HK-2 (cell line): ENCODE measurements at regions not wholly inside any gene's neighbourhood (a gene's known extent, or its start where the extent isn't known, plus 50 kb on each side); places are given as distances from the start of the nearest gene placed in this dataset.
A peak's percentile ranks its signal among the peaks of the same experiment; 100 is the strongest.

Experiments
- DNase-seq: peaks from one replicate; pipeline ENCODE4 v3.0.0-alpha.2; 2018; ENCODE audit not compliant: unreplicated experiment

DNA sequence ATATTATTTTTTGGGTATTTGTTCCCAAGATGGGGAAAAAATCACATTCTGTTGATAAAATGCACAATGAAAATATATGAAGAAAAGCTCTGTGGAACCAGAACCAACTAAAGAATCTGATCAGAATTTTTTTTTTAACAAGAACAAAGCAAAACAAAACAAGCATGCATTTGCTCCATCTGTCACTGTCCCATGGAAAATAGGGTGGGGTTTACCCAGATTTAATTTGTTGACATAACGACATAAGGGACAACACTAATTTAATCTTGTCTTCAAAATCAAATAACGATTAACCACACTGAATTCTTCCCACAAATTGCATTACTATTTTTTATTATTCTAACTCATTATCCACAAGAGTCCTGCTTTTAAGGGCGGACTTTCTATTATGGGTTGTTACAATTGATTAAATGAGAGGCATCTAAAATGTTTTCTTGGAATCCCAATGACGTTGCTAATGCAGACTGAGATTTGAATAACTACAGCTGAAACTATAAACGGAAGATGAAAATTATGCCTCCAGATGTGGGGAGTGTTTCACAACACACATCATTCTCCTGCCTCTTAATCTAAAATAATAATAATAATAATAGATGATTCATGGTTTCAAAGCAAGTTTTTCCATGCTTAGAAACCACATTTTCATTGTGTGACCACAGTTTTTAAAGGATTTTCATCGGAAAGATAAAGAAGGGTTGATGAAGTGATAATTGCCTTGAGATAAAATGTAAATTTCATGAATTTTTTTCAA lies 307.0 kb upstream of the CPEB2 start:
- no peak for DNase-seq

GRCh38 chr4:14700083-14700482 lies 302.2 kb upstream of the CPEB2 start:
- DNase-seq = no peak

- no peak for DNase-seq
These were observed 301.7 kb upstream of the CPEB2 start for GRCh38 chr4:14700544-14700943.

- DNase-seq = no peak
These were observed 300.9 kb upstream of the CPEB2 start for GRCh38 chr4:14701389-14701788.

- no peak for DNase-seq
These were observed 300.4 kb upstream of the CPEB2 start for GRCh38 chr4:14701896-14702295.

DNA sequence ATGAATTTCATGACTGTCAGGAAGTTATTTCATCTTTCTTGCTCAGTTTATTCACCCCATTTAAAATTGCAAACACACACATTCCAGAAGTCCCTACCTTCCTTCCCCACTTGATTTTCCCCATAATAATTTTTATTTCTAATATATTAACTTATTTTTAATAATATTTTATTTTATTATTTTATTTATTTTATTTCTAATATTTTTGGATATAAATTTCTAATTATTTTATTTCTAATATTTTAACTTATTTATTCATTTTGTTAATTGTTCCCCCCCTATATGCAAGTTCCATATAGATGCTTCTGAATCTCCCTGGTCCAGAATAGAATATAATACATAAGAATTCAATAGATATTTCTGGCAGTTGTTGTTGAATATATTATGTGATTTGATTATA lies 293.7 kb upstream of the CPEB2 start:
- DNase-seq = no peak

DNA sequence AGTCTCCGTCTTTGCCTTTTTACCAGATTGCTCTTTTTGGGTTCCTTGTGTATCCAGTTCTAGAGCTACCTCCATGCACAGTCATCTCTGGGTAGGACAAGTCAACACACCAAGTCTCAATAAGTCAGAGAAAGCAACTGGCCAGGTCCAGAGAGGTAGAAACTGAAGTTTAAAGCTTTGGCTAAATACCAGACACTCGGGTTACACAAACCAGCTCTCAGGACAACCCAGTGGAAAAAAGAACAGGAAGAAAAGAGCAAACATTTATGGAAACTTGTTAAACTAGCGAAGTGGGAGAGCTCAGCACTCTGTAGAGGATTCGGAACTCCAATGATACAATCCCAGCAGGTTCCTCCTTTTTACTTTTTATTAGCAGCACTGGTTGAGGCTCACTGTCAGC lies 291.0 kb upstream of the CPEB2 start:
- no peak for DNase-seq

GRCh38 chr4:14716691-14717090 lies 285.6 kb upstream of the CPEB2 start:
- DNase-seq = no peak

GRCh38 chr4:14719053-14719452 lies 283.2 kb upstream of the CPEB2 start:
- no peak for DNase-seq

DNA sequence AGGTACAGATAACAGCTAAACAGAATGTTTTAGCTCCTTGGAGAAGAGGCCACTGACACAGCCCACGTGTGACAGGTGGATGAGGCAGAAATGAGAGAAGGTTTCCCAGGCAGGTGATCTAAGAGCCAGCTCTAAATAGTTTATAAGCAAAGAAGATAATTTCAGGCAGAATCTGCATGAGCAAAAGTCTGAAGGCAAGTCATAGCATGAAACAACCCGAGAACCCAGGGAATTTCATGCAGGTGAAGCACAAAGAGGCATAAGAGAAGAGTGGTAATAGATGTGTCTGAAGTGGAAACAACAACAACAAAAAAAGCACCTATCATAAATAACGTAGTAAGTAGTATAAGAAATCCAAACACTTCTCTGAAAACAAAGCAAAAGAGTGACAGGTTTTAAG lies 275.8 kb upstream of the CPEB2 start:
- DNase-seq = no peak

GRCh38 chr4:14726877-14727361 lies 275.4 kb upstream of the CPEB2 start:
- no peak for DNase-seq

- no peak for DNase-seq
These were observed 272.8 kb upstream of the CPEB2 start for GRCh38 chr4:14729282-14730000.

- DNase-seq = no peak
These were observed 260.2 kb upstream of the CPEB2 start for GRCh38 chr4:14742054-14742453.

DNA sequence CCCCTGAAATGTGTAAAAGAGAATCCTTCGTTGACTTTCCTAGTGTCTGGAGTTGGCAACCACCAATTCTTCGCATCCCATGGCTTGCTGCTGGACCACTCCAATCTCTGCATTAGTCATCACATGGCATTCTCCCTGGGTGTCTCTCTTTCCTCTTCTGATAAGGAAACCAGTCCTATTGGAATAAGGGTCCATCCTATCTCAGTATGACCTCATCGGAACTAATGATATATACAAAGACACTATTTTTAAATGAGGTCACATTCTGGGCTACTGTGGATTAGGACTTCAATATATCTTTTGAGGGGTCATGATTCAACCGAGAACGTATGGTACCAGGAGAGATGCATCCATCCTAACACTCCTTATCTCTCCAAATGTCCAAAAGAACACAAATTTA lies 259.1 kb upstream of the CPEB2 start:
- DNase-seq = no peak

DNA sequence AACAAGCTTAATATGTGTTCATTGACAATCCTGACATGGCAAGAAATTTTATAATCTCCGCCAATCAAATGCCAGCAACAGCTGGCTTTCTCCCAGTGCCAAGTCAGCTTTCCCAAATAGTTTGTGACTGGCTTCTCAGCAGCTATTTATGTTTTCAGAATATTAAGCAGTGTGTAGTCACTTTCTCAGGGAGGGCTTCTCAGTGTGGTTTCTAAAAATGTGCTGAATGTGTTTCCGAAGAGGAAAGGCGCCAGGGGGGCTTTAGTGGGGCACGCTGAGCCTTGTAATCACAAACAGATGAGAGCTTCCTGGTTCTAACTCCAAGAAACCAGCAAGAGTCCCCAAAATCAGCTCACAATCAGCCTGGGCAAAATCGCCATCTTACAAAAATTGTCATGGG lies 258.7 kb upstream of the CPEB2 start:
- DNase-seq = no peak

DNA sequence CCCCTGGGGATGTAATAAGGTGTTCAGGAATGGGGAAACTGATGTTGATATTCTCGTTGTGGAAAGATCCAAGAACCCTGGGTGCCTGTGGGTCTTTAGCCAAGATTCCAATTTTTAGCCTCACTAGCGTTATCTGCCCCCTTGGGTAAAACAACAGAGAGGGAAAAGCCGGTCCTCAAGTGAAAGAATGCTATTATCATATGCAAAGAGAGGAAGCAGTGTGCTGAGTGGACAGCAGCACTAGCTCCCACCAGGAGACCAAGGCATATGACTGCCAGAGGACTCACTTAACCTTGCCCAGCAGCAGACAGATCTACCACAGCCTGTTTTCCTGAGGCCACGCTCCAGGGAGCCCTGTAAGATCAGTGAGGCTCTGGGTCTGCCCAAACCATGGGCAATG lies 257.9 kb upstream of the CPEB2 start:
- no peak for DNase-seq

DNA sequence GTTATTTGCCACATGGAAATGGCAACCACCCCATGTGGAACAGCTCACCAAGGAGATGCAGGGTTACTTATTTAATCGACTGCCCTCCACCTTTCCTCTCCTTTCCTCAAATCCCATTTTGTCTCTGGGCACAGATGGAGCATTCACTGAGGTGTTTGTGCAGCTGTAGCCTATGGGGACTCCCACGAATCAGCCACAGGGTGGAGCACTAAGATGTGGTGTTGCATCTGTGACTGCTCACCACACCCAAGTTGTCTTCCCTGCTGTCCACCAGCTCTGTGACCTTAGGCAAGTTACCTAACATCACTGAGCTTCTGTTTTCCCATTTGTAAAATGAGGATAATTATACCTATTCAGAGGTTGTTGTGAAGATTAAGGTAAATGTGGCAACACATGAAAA lies 252.4 kb upstream of the CPEB2 start:
- peak; percentile 7 for DNase-seq

- no peak for DNase-seq
These were observed 249.8 kb upstream of the CPEB2 start for GRCh38 chr4:14752341-14753046.

GRCh38 chr4:14767142-14767541 lies 235.1 kb upstream of the CPEB2 start:
- DNase-seq = no peak

- DNase-seq = no peak
These were observed 233.8 kb upstream of the CPEB2 start for GRCh38 chr4:14768449-14768848.

- DNase-seq = no peak
These were observed 232.3 kb upstream of the CPEB2 start for GRCh38 chr4:14769993-14770392.

DNA sequence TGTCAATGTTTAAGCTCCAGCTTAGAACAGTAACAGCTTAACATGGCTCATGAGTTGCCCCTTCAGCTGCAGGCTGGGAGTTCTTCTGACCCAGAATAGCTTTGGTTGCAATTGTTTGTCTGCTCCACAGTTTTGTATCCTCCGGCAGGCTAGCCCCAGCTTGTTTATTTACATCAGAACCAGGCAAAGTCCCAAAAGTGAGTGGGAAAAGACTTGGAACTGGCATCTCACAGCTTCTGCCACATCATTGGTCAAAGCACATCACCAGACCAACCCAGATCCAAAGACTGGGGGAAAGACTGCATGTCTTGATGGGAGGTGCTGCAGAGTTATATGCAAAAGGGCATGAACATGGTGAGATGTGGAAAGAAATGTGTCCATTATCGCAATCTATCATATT lies 231.2 kb upstream of the CPEB2 start:
- DNase-seq = no peak
